ENCODE measurements at regions not wholly inside any gene's neighbourhood (a gene's known extent, or its start where the extent isn't known, plus 50 kb on each side); places are given as distances from the start of the nearest gene placed in this dataset.

DNA sequence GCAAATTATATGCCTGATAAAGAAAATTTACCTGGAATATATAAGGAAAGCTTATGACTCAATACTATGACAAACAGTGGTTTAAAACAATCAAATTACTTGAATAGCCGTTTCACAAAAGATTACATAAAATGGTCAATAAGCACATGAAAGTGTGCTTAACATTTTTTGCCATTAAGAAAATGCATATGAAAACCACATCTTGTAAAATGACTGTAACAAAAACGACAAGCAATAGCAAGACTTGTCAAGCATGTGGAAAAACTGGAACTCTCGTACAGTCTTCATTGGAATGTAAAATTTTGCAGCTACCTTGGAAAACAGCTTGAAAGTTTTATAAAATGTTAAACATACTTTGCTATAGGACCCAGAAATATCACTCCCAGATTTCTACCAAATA, 1110.3 kb downstream of the NAALADL2 start:
- H3K9ac ChIP-seq (ENCODE audit: control insufficient read depth, extremely low read depth, insufficient read depth, low read length), result no peak overlapping the region
- no peak for TF ChIP-seq EZH2 (IDR thresholded peaks at IDR 0.05; ENCODE audit: low read length)
- TF ChIP-seq, protein P1, sequence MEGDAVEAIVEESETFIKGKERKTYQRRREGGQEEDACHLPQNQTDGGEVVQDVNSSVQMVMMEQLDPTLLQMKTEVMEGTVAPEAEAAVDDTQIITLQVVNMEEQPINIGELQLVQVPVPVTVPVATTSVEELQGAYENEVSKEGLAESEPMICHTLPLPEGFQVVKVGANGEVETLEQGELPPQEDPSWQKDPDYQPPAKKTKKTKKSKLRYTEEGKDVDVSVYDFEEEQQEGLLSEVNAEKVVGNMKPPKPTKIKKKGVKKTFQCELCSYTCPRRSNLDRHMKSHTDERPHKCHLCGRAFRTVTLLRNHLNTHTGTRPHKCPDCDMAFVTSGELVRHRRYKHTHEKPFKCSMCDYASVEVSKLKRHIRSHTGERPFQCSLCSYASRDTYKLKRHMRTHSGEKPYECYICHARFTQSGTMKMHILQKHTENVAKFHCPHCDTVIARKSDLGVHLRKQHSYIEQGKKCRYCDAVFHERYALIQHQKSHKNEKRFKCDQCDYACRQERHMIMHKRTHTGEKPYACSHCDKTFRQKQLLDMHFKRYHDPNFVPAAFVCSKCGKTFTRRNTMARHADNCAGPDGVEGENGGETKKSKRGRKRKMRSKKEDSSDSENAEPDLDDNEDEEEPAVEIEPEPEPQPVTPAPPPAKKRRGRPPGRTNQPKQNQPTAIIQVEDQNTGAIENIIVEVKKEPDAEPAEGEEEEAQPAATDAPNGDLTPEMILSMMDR (optimal IDR thresholded peaks at IDR 0.05 in 1 of 3, IDR thresholded peaks at IDR 0.05 in 1 of 3, conservative IDR thresholded peaks at IDR 0.05 in 1 of 3; ENCODE audit: extremely low read depth in 1 of 3, insufficient read depth in 2 of 3, low read length in 3 of 3), result no peak
- H3K79me2 ChIP-seq (ENCODE audit: control insufficient read depth, insufficient read depth, low read length), result no peaks in the 10 kb centered on the region
- H3K9me1 ChIP-seq (ENCODE audit: control insufficient read depth, extremely low read depth, insufficient read depth, low read length), result no peaks in the 10 kb centered on the region
- no peaks in the 10 kb centered on the region for H4K20me1 ChIP-seq (ENCODE audit: control insufficient read depth, extremely low read depth, insufficient read depth, low read length)
- H3K36me3 ChIP-seq (ENCODE audit: control insufficient read depth in 2 of 2, extremely low read depth in 1 of 2, insufficient read depth in 2 of 2, low read length in 2 of 2), result no peaks in the 10 kb centered on the region
- no peak overlapping the region for H3K4me2 ChIP-seq (ENCODE audit: control insufficient read depth, extremely low read depth, insufficient read depth, low read depth, low read length)
- DNase-seq (ENCODE audit: low read depth, low spot score), result no peak
- H3K27me3 ChIP-seq (ENCODE audit: control insufficient read depth, extremely low read depth, insufficient read depth, low read length), result no peaks in the 10 kb centered on the region
- H2AFZ ChIP-seq (ENCODE audit: control insufficient read depth, low read length), result no peak overlapping the region
- H3K27ac ChIP-seq (ENCODE audit: control insufficient read depth, insufficient read depth, low read length), result no peak overlapping the region
- H3K4me1 ChIP-seq (ENCODE audit: control insufficient read depth, extremely low read depth, insufficient read depth, low read length), result no peaks in the 10 kb centered on the region
- no peak for FAIRE-seq
- H3K4me3 ChIP-seq (ENCODE audit: control insufficient read depth in 2 of 3, extremely low read depth in 1 of 3, insufficient read depth in 2 of 3, low read depth in 1 of 3, low read length in 3 of 3), result no peak overlapping the region
- dilution Hi-C loops (cut with MboI; ENCODE audit: extremely low pct_ligation_motif_present, low sequenced_read_pairs), result no loop called here
- H3K9me3 ChIP-seq (ENCODE audit: control insufficient read depth, low read depth, low read length), result no peaks in the 10 kb centered on the region

DNA sequence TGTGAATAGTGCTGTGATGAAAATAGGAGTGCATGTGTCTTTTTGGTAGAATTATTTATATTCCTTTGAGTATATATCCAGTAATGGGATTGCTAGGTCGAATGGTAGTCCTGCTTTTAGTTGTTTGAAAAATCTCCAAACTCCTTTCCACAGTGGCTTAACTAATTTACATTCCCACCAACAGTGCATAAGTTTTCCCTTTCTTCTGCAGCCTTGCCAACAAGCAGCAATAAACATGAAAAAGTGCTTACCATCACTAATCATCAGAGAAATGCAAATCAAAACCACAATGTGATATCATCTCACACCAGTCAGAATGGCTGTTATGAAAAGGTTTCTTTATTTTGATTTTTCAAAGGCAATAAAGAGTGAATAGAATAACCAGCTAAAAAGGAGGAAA, 1105.9 kb downstream of the NAALADL2 start:
- Histone ChIP-seq H4K20me1 (ENCODE audit: control insufficient read depth, extremely low read depth, insufficient read depth, low read length) (no peaks in the 10 kb centered on the region), H3K36me3 (ENCODE audit: control insufficient read depth in 2 of 2, extremely low read depth in 1 of 2, insufficient read depth in 2 of 2, low read length in 2 of 2) (no peaks in the 10 kb centered on the region), H3K9me3 (ENCODE audit: control insufficient read depth, low read depth, low read length) (no peaks in the 10 kb centered on the region), H3K4me1 (ENCODE audit: control insufficient read depth, extremely low read depth, insufficient read depth, low read length) (no peaks in the 10 kb centered on the region), H2AFZ (ENCODE audit: control insufficient read depth, low read length) (no peak overlapping the region), H3K79me2 (ENCODE audit: control insufficient read depth, insufficient read depth, low read length) (no peaks in the 10 kb centered on the region), H3K4me2 (ENCODE audit: control insufficient read depth, extremely low read depth, insufficient read depth, low read depth, low read length) (no peak overlapping the region), H3K9ac (ENCODE audit: control insufficient read depth, extremely low read depth, insufficient read depth, low read length) (no peak overlapping the region), H3K4me3 (ENCODE audit: control insufficient read depth in 2 of 3, extremely low read depth in 1 of 3, insufficient read depth in 2 of 3, low read depth in 1 of 3, low read length in 3 of 3) (no peak overlapping the region), H3K27me3 (ENCODE audit: control insufficient read depth, extremely low read depth, insufficient read depth, low read length) (no peaks in the 10 kb centered on the region), H3K9me1 (ENCODE audit: control insufficient read depth, extremely low read depth, insufficient read depth, low read length) (no peaks in the 10 kb centered on the region), H3K27ac (ENCODE audit: control insufficient read depth, insufficient read depth, low read length) (no peak overlapping the region)
- FAIRE-seq, result no peak
- DNase-seq (ENCODE audit: low read depth, low spot score), result no peak
- dilution Hi-C loops (cut with MboI; ENCODE audit: extremely low pct_ligation_motif_present, low sequenced_read_pairs), result no loop called here
- TF ChIP-seq EZH2 (IDR thresholded peaks at IDR 0.05; ENCODE audit: low read length), result no peak
- TF ChIP-seq, protein P1 (optimal IDR thresholded peaks at IDR 0.05 in 1 of 3, IDR thresholded peaks at IDR 0.05 in 1 of 3, conservative IDR thresholded peaks at IDR 0.05 in 1 of 3; ENCODE audit: extremely low read depth in 1 of 3, insufficient read depth in 2 of 3, low read length in 3 of 3), result no peak
